Ishikawa (cell line): ENCODE measurements at regions not wholly inside any gene's neighbourhood (a gene's known extent, or its start where the extent isn't known, plus 50 kb on each side); places are given as distances from the start of the nearest gene placed in this dataset.

ENCODE experiments used
- CEBPB ChIP-seq: IDR thresholded peaks from 2 replicates; pipeline ENCODE4 v1.6.1; 2012
- CREB1 ChIP-seq: IDR thresholded peaks from 2 replicates; pipeline ENCODE4 v1.6.1; 2012; ENCODE audit warnings: low read depth
- EGR1 ChIP-seq: IDR thresholded peaks from 2 replicates; pipeline ENCODE4 v1.6.1; 2012
- EP300 ChIP-seq: IDR thresholded peaks from 2 replicates; pipeline ENCODE4 v1.6.1; 2012; ENCODE audit warnings: borderline replicate concordance
- FOXM1 ChIP-seq: IDR thresholded peaks from 2 replicates; pipeline ENCODE4 v1.6.1; 2012; ENCODE audit warnings: low read depth, borderline replicate concordance
- NFIC ChIP-seq: IDR thresholded peaks from 2 replicates; pipeline ENCODE4 v1.6.1; 2012
- RAD21 ChIP-seq: IDR thresholded peaks from 2 replicates; pipeline ENCODE4 v1.6.1; 2012; ENCODE audit warnings: low read depth
- TAF1 ChIP-seq: IDR thresholded peaks from 2 replicates; pipeline ENCODE4 v1.6.1; 2012; ENCODE audit warnings: low read depth, mild to moderate bottlenecking
- TCF12 ChIP-seq: IDR thresholded peaks from 2 replicates; pipeline ENCODE4 v1.6.1; 2012; ENCODE audit warnings: low read depth
- TEAD4 ChIP-seq: IDR thresholded peaks from 2 replicates; pipeline ENCODE4 v1.6.1; 2012
- YY1 ChIP-seq: IDR thresholded peaks from 2 replicates; pipeline ENCODE4 v1.6.1; 2012; ENCODE audit warnings: low read depth
- ZBTB7A ChIP-seq: IDR thresholded peaks from 2 replicates; pipeline ENCODE4 v1.6.1; 2012; ENCODE audit warnings: low read depth
- TF ChIP-seq, protein P1 (sequence below): IDR thresholded peaks from 2 replicates; pipeline ENCODE4 v1.6.1; 2012
- TF ChIP-seq, protein P2 (sequence below): IDR thresholded peaks from 2 replicates; pipeline ENCODE4 v1.6.1; 2012
- TF ChIP-seq, protein P3 (sequence below): IDR thresholded peaks from 2 replicates; pipeline ENCODE4 v1.6.1; 2012; ENCODE audit warnings: low read depth, mild to moderate bottlenecking

DNA sequence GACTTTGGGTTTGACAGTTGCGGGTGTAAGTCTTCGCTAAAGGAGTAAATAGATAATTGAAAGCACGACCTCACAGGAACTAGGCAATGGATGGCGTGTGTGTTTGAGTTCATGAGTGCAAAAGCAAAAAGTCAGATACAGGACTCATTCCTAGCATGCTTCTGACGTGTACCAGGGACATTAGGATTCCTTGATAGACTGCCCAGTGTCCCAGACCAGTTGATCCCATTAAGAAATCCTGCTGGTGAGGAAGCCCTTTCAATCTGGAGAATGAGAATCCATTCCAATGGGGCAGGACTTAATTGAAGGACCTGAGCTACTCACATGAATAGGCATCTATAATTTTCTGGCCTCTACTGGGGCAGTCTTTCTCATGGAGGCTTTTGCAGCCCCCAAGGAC is 235.4 kb downstream of the RAD51AP2 start:
- TF ChIP-seq TCF12 = no peak
- TF ChIP-seq TEAD4 = no peak
- no peak for TF ChIP-seq RAD21
- no peak for TF ChIP-seq EGR1
- TF ChIP-seq, protein P1, sequence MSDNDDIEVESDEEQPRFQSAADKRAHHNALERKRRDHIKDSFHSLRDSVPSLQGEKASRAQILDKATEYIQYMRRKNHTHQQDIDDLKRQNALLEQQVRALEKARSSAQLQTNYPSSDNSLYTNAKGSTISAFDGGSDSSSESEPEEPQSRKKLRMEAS = no peak
- no peak for TF ChIP-seq YY1
- TF ChIP-seq CREB1 = no peak
- no peak for TF ChIP-seq ZBTB7A
- TF ChIP-seq TAF1 = no peak
- TF ChIP-seq, protein P2, sequence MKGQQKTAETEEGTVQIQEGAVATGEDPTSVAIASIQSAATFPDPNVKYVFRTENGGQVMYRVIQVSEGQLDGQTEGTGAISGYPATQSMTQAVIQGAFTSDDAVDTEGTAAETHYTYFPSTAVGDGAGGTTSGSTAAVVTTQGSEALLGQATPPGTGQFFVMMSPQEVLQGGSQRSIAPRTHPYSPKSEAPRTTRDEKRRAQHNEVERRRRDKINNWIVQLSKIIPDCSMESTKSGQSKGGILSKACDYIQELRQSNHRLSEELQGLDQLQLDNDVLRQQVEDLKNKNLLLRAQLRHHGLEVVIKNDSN = no peak
- no peak for TF ChIP-seq CEBPB
- no peak for TF ChIP-seq FOXM1
- no peak for TF ChIP-seq NFIC
- TF ChIP-seq, protein P3, sequence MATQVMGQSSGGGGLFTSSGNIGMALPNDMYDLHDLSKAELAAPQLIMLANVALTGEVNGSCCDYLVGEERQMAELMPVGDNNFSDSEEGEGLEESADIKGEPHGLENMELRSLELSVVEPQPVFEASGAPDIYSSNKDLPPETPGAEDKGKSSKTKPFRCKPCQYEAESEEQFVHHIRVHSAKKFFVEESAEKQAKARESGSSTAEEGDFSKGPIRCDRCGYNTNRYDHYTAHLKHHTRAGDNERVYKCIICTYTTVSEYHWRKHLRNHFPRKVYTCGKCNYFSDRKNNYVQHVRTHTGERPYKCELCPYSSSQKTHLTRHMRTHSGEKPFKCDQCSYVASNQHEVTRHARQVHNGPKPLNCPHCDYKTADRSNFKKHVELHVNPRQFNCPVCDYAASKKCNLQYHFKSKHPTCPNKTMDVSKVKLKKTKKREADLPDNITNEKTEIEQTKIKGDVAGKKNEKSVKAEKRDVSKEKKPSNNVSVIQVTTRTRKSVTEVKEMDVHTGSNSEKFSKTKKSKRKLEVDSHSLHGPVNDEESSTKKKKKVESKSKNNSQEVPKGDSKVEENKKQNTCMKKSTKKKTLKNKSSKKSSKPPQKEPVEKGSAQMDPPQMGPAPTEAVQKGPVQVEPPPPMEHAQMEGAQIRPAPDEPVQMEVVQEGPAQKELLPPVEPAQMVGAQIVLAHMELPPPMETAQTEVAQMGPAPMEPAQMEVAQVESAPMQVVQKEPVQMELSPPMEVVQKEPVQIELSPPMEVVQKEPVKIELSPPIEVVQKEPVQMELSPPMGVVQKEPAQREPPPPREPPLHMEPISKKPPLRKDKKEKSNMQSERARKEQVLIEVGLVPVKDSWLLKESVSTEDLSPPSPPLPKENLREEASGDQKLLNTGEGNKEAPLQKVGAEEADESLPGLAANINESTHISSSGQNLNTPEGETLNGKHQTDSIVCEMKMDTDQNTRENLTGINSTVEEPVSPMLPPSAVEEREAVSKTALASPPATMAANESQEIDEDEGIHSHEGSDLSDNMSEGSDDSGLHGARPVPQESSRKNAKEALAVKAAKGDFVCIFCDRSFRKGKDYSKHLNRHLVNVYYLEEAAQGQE = no peak
- TF ChIP-seq EP300 = no peak

DNA sequence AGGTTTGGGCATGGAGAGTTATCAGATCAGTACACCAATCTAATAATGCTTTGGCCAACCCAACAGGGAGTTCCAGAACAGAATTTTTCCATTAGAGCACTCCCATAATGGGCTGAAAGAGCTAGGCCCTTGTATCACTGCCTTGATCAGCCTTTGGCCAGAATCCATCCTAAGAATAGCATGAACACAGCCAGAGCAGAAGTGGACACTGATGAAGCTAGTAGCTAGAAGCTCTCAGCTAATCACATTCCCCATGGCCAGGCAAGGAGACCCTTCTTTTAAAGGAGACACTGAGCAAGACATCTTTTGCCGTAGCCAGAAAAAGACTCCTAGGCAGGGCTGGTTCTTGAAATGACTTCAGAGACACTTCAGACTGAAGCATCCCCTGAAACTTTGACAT is 236.0 kb downstream of the RAD51AP2 start:
- TF ChIP-seq YY1 (no peak), TAF1 (no peak), EP300 (no peak), RAD21 (no peak), NFIC (no peak), TEAD4 (no peak), CEBPB (no peak), FOXM1 (no peak), EGR1 (no peak), ZBTB7A (no peak), CREB1 (no peak), TCF12 (no peak)
- TF ChIP-seq, protein P3 = no peak
- TF ChIP-seq, protein P2 = no peak
- TF ChIP-seq, protein P1 = no peak

DNA sequence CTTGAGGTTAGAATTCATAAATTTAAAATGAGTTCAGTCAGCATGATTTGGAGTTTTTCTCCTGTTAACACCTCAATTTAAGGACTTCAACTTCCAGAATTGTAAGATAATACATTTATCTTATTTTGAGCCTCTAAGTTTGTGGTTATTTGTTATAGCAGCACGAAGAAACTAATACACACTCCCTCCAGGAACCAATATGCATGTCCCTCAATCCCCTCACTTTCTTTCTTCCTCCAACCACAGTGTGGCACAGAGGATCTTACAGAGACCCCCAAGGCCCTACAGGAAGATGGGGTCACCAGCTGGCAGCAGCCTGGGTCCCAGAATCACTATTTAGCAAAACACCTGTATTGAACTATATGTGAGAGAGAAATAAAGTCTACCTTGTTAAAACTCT is 242.0 kb downstream of the RAD51AP2 start:
- TF ChIP-seq, protein P1 = no peak
- no peak for TF ChIP-seq EP300
- no peak for TF ChIP-seq CEBPB
- TF ChIP-seq TAF1 = no peak
- no peak for TF ChIP-seq CREB1
- no peak for TF ChIP-seq TEAD4
- no peak for TF ChIP-seq RAD21
- TF ChIP-seq, protein P3 = no peak
- no peak for TF ChIP-seq NFIC
- no peak for TF ChIP-seq ZBTB7A
- TF ChIP-seq FOXM1 = no peak
- TF ChIP-seq, protein P2 = no peak
- TF ChIP-seq TCF12 = no peak
- TF ChIP-seq EGR1 = no peak
- TF ChIP-seq YY1 = no peak
